Peyer's patch (tissue), 4 donors: ENCODE measurements at regions not wholly inside any gene's neighbourhood (a gene's known extent, or its start where the extent isn't known, plus 50 kb on each side); places are given as distances from the start of the nearest gene placed in this dataset.

Source experiments
- CTCF ChIP-seq, 6 experiments: fragments of 450-650 bp in 4 of 6; fragments of 200-600 bp in 2 of 6; sonication (generic) in 1 of 6; IDR thresholded peaks; one replicate each; pipeline ENCODE4 v1.5.1; 2017 to 2019; ENCODE audit warnings: antibody characterized with exemption in 6 of 6, mild to moderate bottlenecking in 3 of 6, moderate library complexity in 1 of 6
- POLR2A ChIP-seq, 2 donors: fragments of 450-650 bp; IDR thresholded peaks; one replicate each; pipeline ENCODE4 v1.5.1; 2017; ENCODE audit warnings: antibody characterized with exemption in 2 of 2, mild to moderate bottlenecking in 2 of 2, moderate library complexity in 2 of 2

GRCh38 chr20:60628749-60629148 is 623.3 kb upstream of the CDH4 start:
- no peak for TF ChIP-seq CTCF (IDR thresholded peaks at IDR 0.05)
- TF ChIP-seq POLR2A (IDR thresholded peaks at IDR 0.05): no peak
